GM12873 (cell line): ENCODE measurements at regions not wholly inside any gene's neighbourhood (a gene's known extent, or its start where the extent isn't known, plus 50 kb on each side); places are given as distances from the start of the nearest gene placed in this dataset.

ENCODE experiments used
- CTCF ChIP-seq: IDR thresholded peaks from 2 replicates; pipeline ENCODE4 v1.5.1; 2012; ENCODE audit warnings: low read depth, mild to moderate bottlenecking, moderate library complexity, low read length, control low read depth; ENCODE audit not compliant: insufficient read depth; ENCODE audit errors: missing control alignments

GRCh38 chr5:15285901-15286583 lies 213.9 kb upstream of the FBXL7 start:
- TF ChIP-seq CTCF = no peak

- no peak for TF ChIP-seq CTCF
Measured at GRCh38 chr5:15284706-15285105, 215.3 kb upstream of the FBXL7 start.

GRCh38 chr5:15283076-15283475 lies 216.9 kb upstream of the FBXL7 start:
- no peak for TF ChIP-seq CTCF

GRCh38 chr5:15282611-15283010 lies 217.4 kb upstream of the FBXL7 start:
- no peak for TF ChIP-seq CTCF

GRCh38 chr5:15267966-15268365 lies 232.0 kb upstream of the FBXL7 start:
- TF ChIP-seq CTCF = no peak

- no peak for TF ChIP-seq CTCF
Measured at GRCh38 chr5:15266841-15267240, 233.1 kb upstream of the FBXL7 start.

GRCh38 chr5:15266229-15266628 lies 233.8 kb upstream of the FBXL7 start:
- no peak for TF ChIP-seq CTCF
